ENCODE measurements at regions not wholly inside any gene's neighbourhood (a gene's known extent, or its start where the extent isn't known, plus 50 kb on each side); places are given as distances from the start of the nearest gene placed in this dataset.

DNA sequence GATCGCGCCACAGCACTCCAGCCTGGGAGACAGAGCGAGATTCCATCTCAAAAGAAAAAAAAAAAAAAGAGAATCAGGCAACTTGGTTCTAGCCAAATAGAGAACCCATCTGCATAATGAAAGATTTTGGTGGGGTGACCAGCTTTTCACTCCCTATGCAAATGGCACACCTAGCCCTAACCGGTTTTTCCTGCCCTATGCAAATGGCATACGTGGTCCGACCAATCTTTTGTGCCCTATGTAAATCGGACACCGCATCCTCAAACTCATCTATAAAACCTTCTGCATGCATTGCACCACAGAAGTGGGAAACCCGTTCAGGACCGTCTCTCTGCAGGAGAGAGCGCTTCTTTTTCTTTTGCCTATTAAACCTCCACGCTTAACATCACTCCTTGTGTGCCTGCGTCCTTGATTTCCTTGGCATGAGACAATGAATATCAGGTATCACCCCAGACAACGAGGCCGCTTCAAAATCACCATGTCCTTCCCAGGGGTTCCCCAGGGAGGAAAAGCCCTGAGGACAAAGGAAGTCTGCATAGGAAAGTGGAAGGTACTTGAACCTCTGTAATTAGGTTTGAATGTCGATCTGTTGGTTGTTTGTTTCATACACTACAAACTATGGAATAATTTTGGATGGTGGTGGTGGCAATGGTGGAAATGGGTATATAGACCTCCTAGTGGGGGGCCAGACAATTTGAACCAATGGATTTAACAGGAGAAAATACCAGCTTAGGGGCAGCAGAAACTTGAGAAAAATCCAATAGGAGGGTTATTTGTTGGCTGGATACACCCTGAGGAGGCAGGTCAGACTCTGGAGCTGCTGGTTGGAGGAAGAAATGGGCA, 396.2 kb downstream of the TYW1 start:
- TF ChIP-seq, protein P1, sequence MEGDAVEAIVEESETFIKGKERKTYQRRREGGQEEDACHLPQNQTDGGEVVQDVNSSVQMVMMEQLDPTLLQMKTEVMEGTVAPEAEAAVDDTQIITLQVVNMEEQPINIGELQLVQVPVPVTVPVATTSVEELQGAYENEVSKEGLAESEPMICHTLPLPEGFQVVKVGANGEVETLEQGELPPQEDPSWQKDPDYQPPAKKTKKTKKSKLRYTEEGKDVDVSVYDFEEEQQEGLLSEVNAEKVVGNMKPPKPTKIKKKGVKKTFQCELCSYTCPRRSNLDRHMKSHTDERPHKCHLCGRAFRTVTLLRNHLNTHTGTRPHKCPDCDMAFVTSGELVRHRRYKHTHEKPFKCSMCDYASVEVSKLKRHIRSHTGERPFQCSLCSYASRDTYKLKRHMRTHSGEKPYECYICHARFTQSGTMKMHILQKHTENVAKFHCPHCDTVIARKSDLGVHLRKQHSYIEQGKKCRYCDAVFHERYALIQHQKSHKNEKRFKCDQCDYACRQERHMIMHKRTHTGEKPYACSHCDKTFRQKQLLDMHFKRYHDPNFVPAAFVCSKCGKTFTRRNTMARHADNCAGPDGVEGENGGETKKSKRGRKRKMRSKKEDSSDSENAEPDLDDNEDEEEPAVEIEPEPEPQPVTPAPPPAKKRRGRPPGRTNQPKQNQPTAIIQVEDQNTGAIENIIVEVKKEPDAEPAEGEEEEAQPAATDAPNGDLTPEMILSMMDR (IDR thresholded peaks at IDR 0.05; ENCODE audit: low read length, missing control alignments), result no peak
- no peak for DNase-seq (ENCODE audit: low read depth)

GRCh38 chr7:67393903-67394302, 397.3 kb downstream of the TYW1 start:
- no peak for DNase-seq (ENCODE audit: low read depth)
- H3K4me3 ChIP-seq (replicated peaks; ENCODE audit: low read depth, low read length), result no peak overlapping the region

More for the DNA sequence above, 396.2 kb downstream of the TYW1 start:
- H3K4me3 ChIP-seq (replicated peaks; ENCODE audit: low read depth, low read length), result no peak overlapping the region

GRCh38 chr7:67398916-67399315, 402.3 kb downstream of the TYW1 start:
- no peak for DNase-seq (ENCODE audit: low read depth)
- no peak overlapping the region for H3K4me3 ChIP-seq (replicated peaks; ENCODE audit: low read depth, low read length)
- TF ChIP-seq, protein P1 (IDR thresholded peaks at IDR 0.05; ENCODE audit: low read length, missing control alignments), result no peak

More at GRCh38 chr7:67393903-67394302, 397.3 kb downstream of the TYW1 start:
- TF ChIP-seq, protein P1 (IDR thresholded peaks at IDR 0.05; ENCODE audit: low read length, missing control alignments), result no peak

DNA sequence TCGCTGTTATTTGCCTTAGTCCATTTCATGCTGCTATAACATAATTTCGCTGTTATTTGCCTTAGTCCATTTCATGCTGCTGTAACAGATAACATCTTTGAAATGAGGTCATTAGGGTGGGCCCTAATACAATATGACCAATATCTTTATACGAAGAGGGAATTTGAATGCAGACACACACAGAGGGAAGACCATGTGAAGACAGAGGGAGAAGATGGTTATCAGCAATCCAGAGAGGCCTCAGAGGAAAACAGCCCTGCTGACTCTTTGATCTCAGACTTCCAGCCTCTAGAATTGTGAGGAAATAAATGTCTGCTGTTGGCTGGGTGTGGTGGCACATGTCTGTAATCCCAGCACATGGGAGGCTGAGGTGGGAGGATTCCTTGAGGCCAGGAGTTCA, 404.9 kb downstream of the TYW1 start:
- no peak overlapping the region for H3K4me3 ChIP-seq (replicated peaks; ENCODE audit: low read depth, low read length)
- no peak for DNase-seq (ENCODE audit: low read depth)
- TF ChIP-seq, protein P1 (IDR thresholded peaks at IDR 0.05; ENCODE audit: low read length, missing control alignments), result no peak

DNA sequence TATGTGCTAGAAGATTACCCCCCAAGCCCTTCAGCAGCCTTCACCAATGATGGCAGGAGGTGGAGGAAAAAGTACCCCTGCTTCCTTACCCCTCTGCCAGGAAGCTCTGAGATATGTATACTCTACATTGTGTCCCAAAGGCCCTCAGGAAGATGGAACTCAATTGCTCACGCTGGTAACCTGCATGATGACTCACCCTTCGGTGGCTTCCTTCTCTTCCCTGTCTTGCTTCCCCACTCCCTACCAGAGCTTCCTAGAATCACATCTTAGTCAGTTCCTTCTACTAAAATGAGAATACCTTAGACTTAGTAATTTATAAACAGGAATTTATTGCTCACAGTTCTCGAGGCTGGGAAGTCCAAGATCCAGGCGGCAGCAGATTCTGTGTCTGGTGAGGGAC, 405.6 kb downstream of the TYW1 start:
- no peak overlapping the region for H3K4me3 ChIP-seq (replicated peaks; ENCODE audit: low read depth, low read length)
- DNase-seq (ENCODE audit: low read depth), result no peak
- TF ChIP-seq, protein P1 (IDR thresholded peaks at IDR 0.05; ENCODE audit: low read length, missing control alignments), result no peak

- no peak overlapping the region for H3K4me3 ChIP-seq (replicated peaks; ENCODE audit: low read depth, low read length)
- TF ChIP-seq, protein P1 (IDR thresholded peaks at IDR 0.05; ENCODE audit: low read length, missing control alignments), result no peak
- DNase-seq (ENCODE audit: low read depth), result no peak
These were observed 410.3 kb downstream of the TYW1 start for GRCh38 chr7:67406976-67407375.
